WERI-Rb-1 (cell line): ENCODE measurements at regions not wholly inside any gene's neighbourhood (a gene's known extent, or its start where the extent isn't known, plus 50 kb on each side); places are given as distances from the start of the nearest gene placed in this dataset.

Experiments
- DNase-seq: peaks from one replicate; pipeline ENCODE4 v3.0.0-alpha.2; 2020
- H3K27ac ChIP-seq: fragments of 250-450 bp; sonication (Bioruptor Pico); 2 replicates; pipeline ENCODE4 v1.5.1; 2020; ENCODE audit warnings: mild to moderate bottlenecking, moderate library complexity
- H3K27me3 ChIP-seq: fragments of 250-450 bp; sonication (Bioruptor Pico); 2 replicates; pipeline ENCODE4 v1.5.1; 2021; ENCODE audit warnings: mild to moderate bottlenecking, low read depth, moderate library complexity; ENCODE audit not compliant: insufficient read depth, severe bottlenecking
- H3K36me3 ChIP-seq: fragments of 250-450 bp; sonication (Bioruptor Pico); 2 replicates; pipeline ENCODE4 v1.5.1; 2020; ENCODE audit warnings: mild to moderate bottlenecking, moderate library complexity
- H3K4me3 ChIP-seq: 2 replicates; pipeline ENCODE4 v1.5.1; 2011; ENCODE audit warnings: low read depth, mild to moderate bottlenecking, control low read depth, low read length
- H3K9me3 ChIP-seq: fragments of 250-450 bp; sonication (Bioruptor Pico); 2 replicates; pipeline ENCODE4 v1.5.1; 2021; ENCODE audit warnings: mild to moderate bottlenecking, moderate library complexity; ENCODE audit not compliant: severe bottlenecking
- CTCF ChIP-seq: IDR thresholded peaks from 2 replicates; pipeline ENCODE4 v1.5.1; 2011; ENCODE audit warnings: low read depth, mild to moderate bottlenecking, control low read depth, inconsistent platforms, low read length

GRCh38 chr3:144265542-144266100 lies 294.0 kb downstream of the DIPK2A start:
- no peaks in the 10 kb centered on the region for H3K9me3 ChIP-seq
- H3K27ac ChIP-seq = no peak overlapping the region
- no peak for DNase-seq
- TF ChIP-seq CTCF = no peak
- H3K36me3 ChIP-seq = no peaks in the 10 kb centered on the region
- no peaks in the 10 kb centered on the region for H3K27me3 ChIP-seq
- H3K4me3 ChIP-seq = no peak overlapping the region

GRCh38 chr3:144270100-144270499 lies 298.5 kb downstream of the DIPK2A start:
- Histone ChIP-seq H3K36me3 (no peaks in the 10 kb centered on the region), H3K4me3 (no peak overlapping the region), H3K9me3 (no peaks in the 10 kb centered on the region), H3K27ac (no peak overlapping the region), H3K27me3 (no peaks in the 10 kb centered on the region)
- no peak for TF ChIP-seq CTCF
- DNase-seq = no peak

- no peaks in the 10 kb centered on the region for H3K27me3 ChIP-seq
- no peak overlapping the region for H3K27ac ChIP-seq
- H3K9me3 ChIP-seq = no peaks in the 10 kb centered on the region
- H3K4me3 ChIP-seq = no peak overlapping the region
- no peak for TF ChIP-seq CTCF
- no peak for DNase-seq
- no peaks in the 10 kb centered on the region for H3K36me3 ChIP-seq
Observed at GRCh38 chr3:144272680-144273079, 301.1 kb downstream of the DIPK2A start.

GRCh38 chr3:144273601-144274000 lies 302.0 kb downstream of the DIPK2A start:
- DNase-seq = no peak
- TF ChIP-seq CTCF = no peak
- no peaks in the 10 kb centered on the region for H3K36me3 ChIP-seq
- H3K27me3 ChIP-seq = no peaks in the 10 kb centered on the region
- H3K4me3 ChIP-seq = no peak overlapping the region
- H3K9me3 ChIP-seq = no peaks in the 10 kb centered on the region
- no peak overlapping the region for H3K27ac ChIP-seq

- H3K27ac ChIP-seq = no peak overlapping the region
- no peak for TF ChIP-seq CTCF
- no peaks in the 10 kb centered on the region for H3K9me3 ChIP-seq
- no peak for DNase-seq
- H3K36me3 ChIP-seq = no peaks in the 10 kb centered on the region
- H3K27me3 ChIP-seq = no peaks in the 10 kb centered on the region
- H3K4me3 ChIP-seq = no peak overlapping the region
Observed at GRCh38 chr3:144275005-144275404, 303.4 kb downstream of the DIPK2A start.

- no peak for TF ChIP-seq CTCF
- DNase-seq = no peak
Observed at GRCh38 chr3:144282313-144282712, 310.7 kb downstream of the DIPK2A start.

More at GRCh38 chr3:144282313-144282712, 310.7 kb downstream of the DIPK2A start:
- no peak overlapping the region for H3K27ac ChIP-seq
- H3K27me3 ChIP-seq = no peaks in the 10 kb centered on the region
- no peaks in the 10 kb centered on the region for H3K36me3 ChIP-seq
- H3K4me3 ChIP-seq = no peak overlapping the region
- H3K9me3 ChIP-seq = no peaks in the 10 kb centered on the region
